Endothelial cell of umbilical vein (primary cell): ENCODE measurements at regions not wholly inside any gene's neighbourhood (a gene's known extent, or its start where the extent isn't known, plus 50 kb on each side); places are given as distances from the start of the nearest gene placed in this dataset.

Experiments
- BruUV-seq: library from RNA; stranded (reverse); fragments of 400-500 nt; replicated peaks from 2 replicates; lab custom pipeline; 2021; lab: Mats Ljungman, UMichigan
- CTCF ChIA-PET: fragments of 300-600, 350-600 bp; sonication (Branson Sonifier 250); formaldehyde crosslinking; loops from one replicate; lab custom pipeline; 2021; ENCODE audit warnings: antibody characterized with exemption, inconsistent platforms; lab: Charles Lee
- POLR2A ChIA-PET: fragments of 300-600, 350-600 bp; sonication (Branson Sonifier 250); formaldehyde crosslinking; loops from one replicate; lab custom pipeline; 2021; ENCODE audit warnings: antibody characterized with exemption, inconsistent platforms; lab: Charles Lee
- DNase-seq: peaks from one replicate; pipeline ENCODE4 v3.0.0-alpha.2; 2011; ENCODE audit warnings: low read depth, low spot score
- FAIRE-seq: peaks from 2 replicates; lab custom pipeline; 2011; peaks lifted over from hg19 to GRCh38; lab: Jason Lieb, UNC
- H2AFZ ChIP-seq: 2 replicates; pipeline ENCODE4 v1.6.0; 2012; ENCODE audit warnings: low read depth, low read length, control low read depth, inconsistent platforms
- H3K27ac ChIP-seq: 2 replicates; pipeline ENCODE4 v1.5.1; 2011; ENCODE audit warnings: low read depth, mild to moderate bottlenecking, control low read depth, low read length, moderate library complexity; ENCODE audit not compliant: insufficient read depth
- H3K27me3 ChIP-seq, 2 experiments: 2 replicates each; pipeline versions ENCODE4 v1.6.0 to v1.6.1; 2011; ENCODE audit warnings: low read length in 2 of 2, mixed read lengths in 1 of 2; ENCODE audit not compliant: control insufficient read depth in 2 of 2, insufficient read depth in 2 of 2
- H3K36me3 ChIP-seq, 2 experiments: 2 replicates in 1 of 2; 3 replicates in 1 of 2; pipeline ENCODE4 v1.5.1; 2011; ENCODE audit warnings: low read length in 2 of 2, mild to moderate bottlenecking in 1 of 2, moderate library complexity in 1 of 2; ENCODE audit not compliant: control insufficient read depth in 2 of 2, insufficient read depth in 2 of 2; ENCODE audit errors: extremely low read depth in 1 of 2
- H3K4me1 ChIP-seq: 3 replicates; pipeline ENCODE4 v1.5.1; 2011; ENCODE audit warnings: mild to moderate bottlenecking, low read length; ENCODE audit not compliant: control insufficient read depth, insufficient read depth; ENCODE audit errors: extremely low read depth
- H3K4me2 ChIP-seq: 2 replicates; pipeline ENCODE4 v1.6.1; 2011; ENCODE audit warnings: low read length, control low read depth, mixed read lengths; ENCODE audit not compliant: insufficient read depth
- H3K4me3 ChIP-seq, 3 experiments: fragments of 200-600 bp in 1 of 3; sonication (generic), shearing (Covaris generic) in 1 of 3; replicated peaks in 1 of 3; 2 replicates each; pipeline ENCODE4 v1.5.1; 2011 to 2016; ENCODE audit warnings: control low read depth in 3 of 3, low read length in 3 of 3, mild to moderate bottlenecking in 2 of 3, inconsistent platforms in 1 of 3, low read depth in 1 of 3, moderate library complexity in 1 of 3; ENCODE audit not compliant: insufficient read depth in 1 of 3
- H3K79me2 ChIP-seq: 2 replicates; pipeline ENCODE4 v1.6.0; 2012; ENCODE audit warnings: low read length, inconsistent platforms; ENCODE audit not compliant: control insufficient read depth, insufficient read depth
- H3K9ac ChIP-seq: replicated peaks from 2 replicates; pipeline ENCODE3; 2011; ENCODE audit warnings: low read length, control low read depth; ENCODE audit not compliant: insufficient read depth; ENCODE audit errors: extremely low read depth
- H3K9me1 ChIP-seq: replicated peaks from 3 replicates; pipeline ENCODE4 v1.6.0; 2011; ENCODE audit warnings: mild to moderate bottlenecking, low read length; ENCODE audit not compliant: control insufficient read depth, insufficient read depth; ENCODE audit errors: extremely low read depth
- H3K9me3 ChIP-seq: replicated peaks from 2 replicates; pipeline ENCODE4 v1.5.1; 2012; ENCODE audit warnings: low read length, inconsistent platforms; ENCODE audit not compliant: control insufficient read depth, insufficient read depth
- H4K20me1 ChIP-seq: replicated peaks from 2 replicates; pipeline ENCODE3; 2011; ENCODE audit warnings: mild to moderate bottlenecking, low read length; ENCODE audit not compliant: control insufficient read depth, insufficient read depth; ENCODE audit errors: extremely low read depth
- CTCF ChIP-seq, 2 donors: IDR thresholded peaks; 1 replicate in 1 of 2; 2 replicates in 1 of 2; pipeline ENCODE4 v1.5.1; 2011; ENCODE audit warnings: low read length in 2 of 2, mild to moderate bottlenecking in 2 of 2, moderate library complexity in 2 of 2, control low read depth in 1 of 2, inconsistent platforms in 1 of 2, low read depth in 1 of 2; ENCODE audit not compliant: insufficient read depth in 1 of 2; ENCODE audit errors: extremely low read depth in 1 of 2
- EZH2 ChIP-seq: IDR thresholded peaks from 2 replicates; pipeline ENCODE4 v1.6.1; 2012; ENCODE audit warnings: borderline replicate concordance, low read depth, mild to moderate bottlenecking, moderate library complexity, low read length, inconsistent platforms; ENCODE audit not compliant: severe bottlenecking
- FOS ChIP-seq: IDR thresholded peaks from 2 replicates; pipeline ENCODE4 v1.6.1; 2011; ENCODE audit warnings: mild to moderate bottlenecking, low read length, moderate library complexity, borderline replicate concordance; ENCODE audit not compliant: insufficient read depth
- GATA2 ChIP-seq: IDR thresholded peaks from 2 replicates; pipeline ENCODE4 v1.7.0; 2011; ENCODE audit warnings: low read depth, mild to moderate bottlenecking, moderate library complexity, mixed read lengths, low read length; ENCODE audit not compliant: insufficient read length, insufficient read depth
- JUN ChIP-seq: IDR thresholded peaks from 2 replicates; pipeline ENCODE4 v1.6.1; 2011; ENCODE audit warnings: borderline replicate concordance, low read depth; ENCODE audit not compliant: insufficient read length, insufficient read depth
- MYC ChIP-seq: IDR thresholded peaks from one replicate; pipeline ENCODE4 v1.6.1; 2011; ENCODE audit warnings: mild to moderate bottlenecking, low read depth, low read length
- POLR2A ChIP-seq: IDR thresholded peaks from 2 replicates; pipeline ENCODE4 v1.6.1; 2012; ENCODE audit warnings: low read depth, mild to moderate bottlenecking, control low read depth, low read length
- POLR2AphosphoS5 ChIP-seq: IDR thresholded peaks from 2 replicates; pipeline ENCODE4 v1.6.1; 2012; ENCODE audit warnings: low read depth, mild to moderate bottlenecking, control low read depth, low read length, moderate library complexity; ENCODE audit not compliant: insufficient read depth
- dilution Hi-C: fragments of 300-500 bp; cut with MboI; formaldehyde crosslinking; loops from one replicate; pipeline ENCODE4 v1.15.0; 2019; ENCODE audit warnings: low sequenced_read_pairs; ENCODE audit not compliant: extremely low pct_ligation_motif_present
- intact Hi-C: fragments of 100-400 bp; cut with micrococcal nuclease; formaldehyde crosslinking; loops from one replicate; pipeline ENCODE4 v1.10.0; 2022
- TF ChIP-seq, protein P1 (sequence below): IDR thresholded peaks from 2 replicates; pipeline ENCODE4 v1.6.1; 2011; ENCODE audit not compliant: insufficient read depth, insufficient read length

GRCh38 chr2:83579507-83579906 is 879.6 kb downstream of the SUCLG1 start:
- Histone ChIP-seq H3K79me2 (no peaks in the 10 kb centered on the region), H2AFZ (no peak overlapping the region), H3K4me3 (no peak overlapping the region), H3K9ac (no peak overlapping the region), H3K4me2 (no peak overlapping the region), H3K9me1 (no peaks in the 10 kb centered on the region), H3K4me1 (no peaks in the 10 kb centered on the region), H3K27ac (no peak overlapping the region), H3K36me3 (no peaks in the 10 kb centered on the region), H3K27me3 (no peaks in the 10 kb centered on the region), H4K20me1 (no peaks in the 10 kb centered on the region), H3K9me3 (no peaks in the 10 kb centered on the region)
- BruUV-seq = no TSS peak
- no peak for FAIRE-seq
- POLR2A ChIA-PET = no interaction called here
- dilution Hi-C loops (no loop called here), intact Hi-C loops (no loop called here)
- TF ChIP-seq, protein P1, sequence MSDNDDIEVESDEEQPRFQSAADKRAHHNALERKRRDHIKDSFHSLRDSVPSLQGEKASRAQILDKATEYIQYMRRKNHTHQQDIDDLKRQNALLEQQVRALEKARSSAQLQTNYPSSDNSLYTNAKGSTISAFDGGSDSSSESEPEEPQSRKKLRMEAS = no peak
- TF ChIP-seq MYC (no peak), POLR2AphosphoS5 (no peak)
- CTCF ChIA-PET = no interaction called here
- DNase-seq = no peak

DNA sequence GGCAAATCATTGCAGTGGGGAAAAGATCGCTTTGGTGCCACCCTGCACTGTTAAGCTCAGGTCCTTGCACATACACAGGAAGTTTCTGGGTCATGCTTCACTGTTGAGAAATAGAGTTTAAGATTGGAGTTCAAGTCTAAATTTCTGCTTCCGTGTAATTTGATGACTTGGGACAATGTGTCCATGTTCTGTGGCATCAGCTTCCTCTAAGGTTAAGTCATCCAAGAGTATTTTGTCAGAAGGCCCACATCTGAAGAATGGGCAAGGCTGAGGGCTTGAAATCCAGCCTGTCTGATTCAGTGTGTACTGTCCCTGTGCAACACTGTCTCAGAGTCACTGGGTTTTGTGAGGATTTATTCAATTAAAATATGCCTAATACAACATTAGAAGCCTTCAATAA is 880.7 kb downstream of the SUCLG1 start:
- Histone ChIP-seq H2AFZ (no peak overlapping the region), H3K4me1 (no peaks in the 10 kb centered on the region), H3K27ac (no peak overlapping the region), H3K9ac (no peak overlapping the region), H3K9me3 (no peaks in the 10 kb centered on the region), H3K4me3 (no peak overlapping the region), H3K9me1 (no peaks in the 10 kb centered on the region), H4K20me1 (no peaks in the 10 kb centered on the region), H3K79me2 (no peaks in the 10 kb centered on the region), H3K27me3 (no peaks in the 10 kb centered on the region), H3K4me2 (no peak overlapping the region), H3K36me3 (no peaks in the 10 kb centered on the region)
- intact Hi-C loops (no loop called here), dilution Hi-C loops (no loop called here)
- TF ChIP-seq GATA2 (no peak), EZH2 (no peak), POLR2A (no peak), CTCF (IDR thresholded peaks at IDR 0.05; ENCODE audit: extremely low read depth in 1 of 2, insufficient read depth in 1 of 2, low read depth in 1 of 2, low read length in 2 of 2) (no peak), POLR2AphosphoS5 (no peak), JUN (no peak), MYC (no peak), FOS (no peak)
- TF ChIP-seq, protein P1 = no peak
- FAIRE-seq = no peak
- DNase-seq = no peak
- no TSS peak for BruUV-seq
- POLR2A ChIA-PET = no interaction called here
- CTCF ChIA-PET = no interaction called here
